Body of pancreas (tissue), 4 donors: ENCODE measurements at regions not wholly inside any gene's neighbourhood (a gene's known extent, or its start where the extent isn't known, plus 50 kb on each side); places are given as distances from the start of the nearest gene placed in this dataset.
"Not testable (repeated sequence)": the region's sequence is repeated elsewhere in the genome, so short reads cannot be mapped to it uniquely, and the experiment has no call there.

ENCODE experiments used
- POLR2A ChIP-seq, 3 donors: fragments of 450-650 bp; IDR thresholded peaks; one replicate each; pipeline ENCODE4 v1.6.1; 2016; ENCODE audit warnings: antibody characterized with exemption in 3 of 3, mild to moderate bottlenecking in 2 of 3
- TF ChIP-seq, protein P1 (sequence below), 7 experiments: fragments of 450-650 bp in 4 of 7; fragments of 200-600 bp in 3 of 7; sonication (generic) in 3 of 7; IDR thresholded peaks; one replicate each; pipeline ENCODE4 v1.5.1; 2016 to 2019; ENCODE audit warnings: antibody characterized with exemption in 7 of 7

DNA sequence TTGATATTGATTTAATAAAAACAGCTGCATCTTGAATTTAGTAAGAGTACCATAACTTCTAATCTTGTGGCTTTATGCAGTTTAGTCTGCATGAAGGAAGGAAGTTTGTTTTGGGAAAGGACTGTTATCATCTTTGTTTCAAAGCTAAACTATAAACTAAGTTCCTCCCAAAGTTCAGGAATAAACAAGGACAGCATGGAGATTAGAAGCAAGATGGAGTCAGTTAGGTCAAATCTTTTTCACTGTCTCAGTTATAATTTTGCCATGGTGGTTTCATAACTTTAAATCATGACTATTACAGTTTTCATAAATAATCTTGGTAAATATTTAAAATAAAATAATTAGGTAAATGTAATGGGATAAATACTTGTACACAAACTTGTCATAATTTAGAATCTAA, 189.9 kb upstream of the ETV3 start:
- TF ChIP-seq, protein P1, sequence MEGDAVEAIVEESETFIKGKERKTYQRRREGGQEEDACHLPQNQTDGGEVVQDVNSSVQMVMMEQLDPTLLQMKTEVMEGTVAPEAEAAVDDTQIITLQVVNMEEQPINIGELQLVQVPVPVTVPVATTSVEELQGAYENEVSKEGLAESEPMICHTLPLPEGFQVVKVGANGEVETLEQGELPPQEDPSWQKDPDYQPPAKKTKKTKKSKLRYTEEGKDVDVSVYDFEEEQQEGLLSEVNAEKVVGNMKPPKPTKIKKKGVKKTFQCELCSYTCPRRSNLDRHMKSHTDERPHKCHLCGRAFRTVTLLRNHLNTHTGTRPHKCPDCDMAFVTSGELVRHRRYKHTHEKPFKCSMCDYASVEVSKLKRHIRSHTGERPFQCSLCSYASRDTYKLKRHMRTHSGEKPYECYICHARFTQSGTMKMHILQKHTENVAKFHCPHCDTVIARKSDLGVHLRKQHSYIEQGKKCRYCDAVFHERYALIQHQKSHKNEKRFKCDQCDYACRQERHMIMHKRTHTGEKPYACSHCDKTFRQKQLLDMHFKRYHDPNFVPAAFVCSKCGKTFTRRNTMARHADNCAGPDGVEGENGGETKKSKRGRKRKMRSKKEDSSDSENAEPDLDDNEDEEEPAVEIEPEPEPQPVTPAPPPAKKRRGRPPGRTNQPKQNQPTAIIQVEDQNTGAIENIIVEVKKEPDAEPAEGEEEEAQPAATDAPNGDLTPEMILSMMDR (IDR thresholded peaks at IDR 0.05): not testable (repeated sequence)
- TF ChIP-seq POLR2A (IDR thresholded peaks at IDR 0.05): not testable (repeated sequence)
